ENCODE measurements at regions not wholly inside any gene's neighbourhood (a gene's known extent, or its start where the extent isn't known, plus 50 kb on each side); places are given as distances from the start of the nearest gene placed in this dataset.
A peak's percentile ranks its signal among the peaks of the same experiment; 100 is the strongest.

DNA sequence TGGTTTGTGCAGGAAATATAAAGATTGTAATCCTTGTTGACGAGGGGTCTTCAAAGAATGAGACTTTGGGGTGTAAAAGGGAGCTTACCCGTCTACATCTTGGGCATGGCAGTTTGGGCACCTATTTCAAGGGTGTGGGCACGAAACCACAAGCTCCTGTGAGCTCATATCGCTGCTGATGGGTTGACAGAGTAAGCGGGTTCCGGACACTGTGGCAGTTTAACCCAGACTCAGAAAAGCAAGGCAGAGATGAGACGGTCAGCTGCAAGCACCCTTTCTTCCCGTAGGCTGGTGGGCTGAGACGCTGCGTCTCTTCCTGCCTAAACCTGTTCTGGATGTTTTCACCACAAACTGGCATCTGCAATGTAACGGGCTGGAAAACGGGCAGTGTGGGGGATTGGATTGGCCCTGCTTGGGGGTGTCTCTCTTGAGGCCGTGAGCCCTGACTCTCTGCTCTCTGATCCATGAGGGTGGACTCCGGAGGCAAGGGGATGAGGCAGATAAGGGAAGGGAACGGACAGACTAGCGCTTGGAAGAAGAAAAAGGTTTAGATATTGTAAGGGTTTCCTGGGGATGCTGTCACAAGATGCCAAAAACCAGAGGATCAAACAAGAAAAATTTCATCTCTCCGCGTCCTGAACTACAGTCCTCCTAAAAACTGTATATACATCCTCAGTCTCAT, 237.5 kb downstream of the SHOX start:
- 0 out of 2 replicates have a peak, but pooled peaks cover 4% of the 10 kb centered on the region for H3K79me1 ChIP-seq (ENCODE audit: low read depth, low read length)
- H3K27me3 ChIP-seq (replicated peaks in 1 of 4; ENCODE audit: control insufficient read depth in 3 of 4, extremely low read depth in 1 of 4, insufficient read depth in 3 of 4, low read length in 3 of 4) = no peaks in the 10 kb centered on the region
- peaks cover 0 to 3% (median 0%) of the 10 kb centered on the region in 4 experiments; a peak in 1 of 7 replicates for H3K4me1 ChIP-seq (replicated peaks in 1 of 4; ENCODE audit: control insufficient read depth in 3 of 4, insufficient read depth in 4 of 4, low read length in 3 of 4)
- no peak overlapping the region for H3K56ac ChIP-seq (replicated peaks; ENCODE audit: insufficient read length, low read depth, low read length)
- no peak overlapping the region for H2BK5ac ChIP-seq (ENCODE audit: low read depth, low read length)
- H2AK5ac ChIP-seq (ENCODE audit: low read depth, low read length) = 0 out of 2 replicates have a peak overlapping the region, but pooled peaks have one; percentile 20
- DNase-seq (ENCODE audit: low read depth in 1 of 2, low spot score in 2 of 2) (no peak), FAIRE-seq (no peak)
- peaks cover 0 to 3% (median 0%) of the 10 kb centered on the region in 4 experiments; a peak in 1 of 8 replicates for H3K36me3 ChIP-seq (ENCODE audit: control insufficient read depth in 2 of 4, insufficient read depth in 4 of 4, low read length in 3 of 4)
- no peak overlapping the region for H3K4ac ChIP-seq (replicated peaks; ENCODE audit: insufficient read length, low read depth, low read length)
- H3K4me2 ChIP-seq (ENCODE audit: insufficient read depth in 1 of 2, low read depth in 2 of 2, low read length in 2 of 2) = no peak overlapping the region
- ChIA-PET CTCF (ENCODE audit: partially characterized antibody) (no interaction called here), POLR2A (ENCODE audit: partially characterized antibody) (no interaction called here)
- no peak overlapping the region for H3K14ac ChIP-seq (ENCODE audit: insufficient read length)
- no peak overlapping the region for H3K9ac ChIP-seq (replicated peaks in 1 of 4; ENCODE audit: extremely low read depth in 1 of 4, low read depth in 3 of 4, low read length in 3 of 4)
- H2AFZ ChIP-seq (ENCODE audit: low read length) = no peak overlapping the region
- peaks cover 0 to 5% of the 10 kb centered on the region in 2 experiments; a peak in 2 of 4 replicates for H3K9me3 ChIP-seq (ENCODE audit: insufficient read depth in 2 of 2, low read depth in 1 of 2, low read length in 1 of 2)
- H2BK12ac ChIP-seq (ENCODE audit: low read depth, low read length) = no peak overlapping the region
- peaks cover 13% of the 10 kb centered on the region for H3K23me2 ChIP-seq (ENCODE audit: low read depth, low read length)
- no peaks in the 10 kb centered on the region for H3K79me2 ChIP-seq (ENCODE audit: control insufficient read depth in 1 of 2, insufficient read depth in 2 of 2, low read length in 2 of 2)
- H3K27ac ChIP-seq (ENCODE audit: low read depth, low read length) = no peak overlapping the region
- H2BK20ac ChIP-seq (ENCODE audit: low read length) = no peak overlapping the region
- no peak overlapping the region for H3K4me3 ChIP-seq (ENCODE audit: extremely low read depth in 1 of 4, insufficient read depth in 2 of 4, low read depth in 3 of 4, low read length in 4 of 4)
- H3K23ac ChIP-seq (ENCODE audit: insufficient read length) = no peak overlapping the region
- peak overlapping the region; percentile 60 for H2BK120ac ChIP-seq (replicated peaks; ENCODE audit: low read depth, low read length)
- no peak overlapping the region for H4K91ac ChIP-seq (replicated peaks; ENCODE audit: insufficient read length, low read length)
- H3K18ac ChIP-seq (ENCODE audit: extremely low read depth, low read length) = no peak overlapping the region
- H4K20me1 ChIP-seq (replicated peaks in 1 of 2; ENCODE audit: control insufficient read depth in 1 of 2, insufficient read depth in 2 of 2, low read length in 2 of 2) = peaks cover 0 to 5% of the 10 kb centered on the region in 2 experiments
- 95% methylated on average over 18 of the region's 18 CpGs; no CpG with 5 or more reads in 1 of the 2 experiments for WGBS, 2 experiments (ENCODE audit: extremely low coverage in 1 of 2, insufficient coverage in 1 of 2, insufficient read length in 1 of 2, insufficient replicate concordance in 2 of 2, low coverage in 1 of 2, low lambda C conversion rate in 2 of 2, missing lambda C conversion rate in 1 of 2)
- no peak overlapping the region for H4K5ac ChIP-seq (ENCODE audit: insufficient read length, low read depth, low read length)
- no peak overlapping the region for H4K8ac ChIP-seq (ENCODE audit: extremely low read depth, insufficient read depth, low read length)
- H2BK15ac ChIP-seq (ENCODE audit: low read length) = peak overlapping the region; percentile 29; the same call in 1 of the 2 replicates

Measured in H1 (cell line).